Mesendoderm (in vitro differentiated cells): ENCODE measurements at regions not wholly inside any gene's neighbourhood (a gene's known extent, or its start where the extent isn't known, plus 50 kb on each side); places are given as distances from the start of the nearest gene placed in this dataset.

Source experiments
- DNase-seq: peaks from one replicate; pipeline ENCODE4 v3.0.0; 2013
- H2AK5ac ChIP-seq: 2 replicates; pipeline ENCODE4 v1.6.1; 2013; ENCODE audit warnings: low read length, inconsistent platforms
- H2BK120ac ChIP-seq: 2 replicates; pipeline ENCODE4 v1.6.1; 2013; ENCODE audit warnings: low read depth, mild to moderate bottlenecking, low read length, moderate library complexity, mixed read lengths
- H2BK15ac ChIP-seq: replicated peaks from 2 replicates; pipeline ENCODE4 v1.6.1; 2013; ENCODE audit warnings: low read depth, mild to moderate bottlenecking, moderate library complexity
- H2BK5ac ChIP-seq: 2 replicates; pipeline ENCODE4 v1.6.1; 2013; ENCODE audit warnings: low read length, inconsistent platforms
- H3K18ac ChIP-seq: 2 replicates; pipeline ENCODE4 v1.6.1; 2013; ENCODE audit warnings: mild to moderate bottlenecking, low read length, mixed read lengths
- H3K23ac ChIP-seq: one replicate; pipeline ENCODE4 v1.6.1; 2013; ENCODE audit warnings: low read length
- H3K27ac ChIP-seq: 2 replicates; pipeline ENCODE4 v1.5.1; 2013; ENCODE audit warnings: low read depth, mild to moderate bottlenecking, inconsistent platforms, low read length, moderate library complexity
- H3K27me3 ChIP-seq: 2 replicates; pipeline ENCODE4 v1.6.1; 2013; ENCODE audit warnings: low read length, control low read depth, mild to moderate bottlenecking, inconsistent platforms; ENCODE audit not compliant: insufficient read depth, poor library complexity
- H3K36me3 ChIP-seq: 2 replicates; pipeline ENCODE4 v1.6.1; 2013; ENCODE audit warnings: low read length, inconsistent platforms; ENCODE audit not compliant: control insufficient read depth, insufficient read depth
- H3K4ac ChIP-seq: one replicate; pipeline ENCODE4 v1.6.1; 2013; ENCODE audit warnings: low read depth, mild to moderate bottlenecking, low read length, moderate library complexity
- H3K4me1 ChIP-seq: 2 replicates; pipeline ENCODE4 v1.6.1; 2013; ENCODE audit warnings: low read depth, low read length, inconsistent platforms; ENCODE audit not compliant: control insufficient read depth
- H3K4me2 ChIP-seq: 2 replicates; pipeline ENCODE4 v1.6.1; 2013; ENCODE audit warnings: low read length
- H3K4me3 ChIP-seq: 2 replicates; pipeline ENCODE4 v1.5.1; 2013; ENCODE audit warnings: mild to moderate bottlenecking, low read length
- H3K56ac ChIP-seq: one replicate; pipeline ENCODE4 v1.6.1; 2013; ENCODE audit warnings: low read length
- H3K79me1 ChIP-seq: 2 replicates; pipeline ENCODE4 v1.6.1; 2013; ENCODE audit warnings: low read length, inconsistent platforms
- H3K79me2 ChIP-seq: 2 replicates; pipeline ENCODE4 v1.6.1; 2013; ENCODE audit warnings: mild to moderate bottlenecking, low read length; ENCODE audit not compliant: control insufficient read depth, insufficient read depth
- H3K9ac ChIP-seq: 2 replicates; pipeline ENCODE4 v1.6.1; 2013; ENCODE audit warnings: low read length, inconsistent platforms
- H4K5ac ChIP-seq: one replicate; pipeline ENCODE4 v1.6.1; 2013; ENCODE audit warnings: low read length
- H4K8ac ChIP-seq: one replicate; pipeline ENCODE4 v1.6.1; 2013; ENCODE audit warnings: low read depth, mild to moderate bottlenecking, control low read depth, low read length, moderate library complexity
- WGBS: extraction: QIAGEN DNeasy Blood & Tissue Kit; methylation state at CpG from one replicate; pipeline ENCODE4 v1.1.7; 2013; ENCODE audit warnings: low lambda C conversion rate, missing lambda C conversion rate; ENCODE audit not compliant: insufficient coverage; ENCODE audit errors: extremely low coverage; 5-methylcytosine and 5-hydroxymethylcytosine counted together

- no peak overlapping the region for H3K4me3 ChIP-seq
- no peaks in the 10 kb centered on the region for H3K79me2 ChIP-seq
- H3K36me3 ChIP-seq = no peaks in the 10 kb centered on the region
- no peak overlapping the region for H3K4me2 ChIP-seq
- no peaks in the 10 kb centered on the region for H3K27me3 ChIP-seq
- no peak overlapping the region for H4K5ac ChIP-seq
- no peak overlapping the region for H3K27ac ChIP-seq
- WGBS = no CpG with 5 or more reads among the region's 1 CpG
- no peak overlapping the region for H3K9ac ChIP-seq
- H3K4me1 ChIP-seq = peaks cover 12% of the 10 kb centered on the region
- H3K56ac ChIP-seq = no peak overlapping the region
- no peak overlapping the region for H2BK15ac ChIP-seq
- no peak overlapping the region for H2AK5ac ChIP-seq
- H2BK5ac ChIP-seq = no peak overlapping the region
- no peak overlapping the region for H2BK120ac ChIP-seq
- H3K18ac ChIP-seq = peak overlapping the region; percentile 84
- H3K23ac ChIP-seq = no peak overlapping the region
- DNase-seq = peak; percentile 56
- H4K8ac ChIP-seq = no peak overlapping the region
- no peaks in the 10 kb centered on the region for H3K79me1 ChIP-seq
- peak overlapping the region; percentile 55 for H3K4ac ChIP-seq
Measured at GRCh38 chr5:167564275-167564674, 727.2 kb upstream of the WWC1 start.

DNA sequence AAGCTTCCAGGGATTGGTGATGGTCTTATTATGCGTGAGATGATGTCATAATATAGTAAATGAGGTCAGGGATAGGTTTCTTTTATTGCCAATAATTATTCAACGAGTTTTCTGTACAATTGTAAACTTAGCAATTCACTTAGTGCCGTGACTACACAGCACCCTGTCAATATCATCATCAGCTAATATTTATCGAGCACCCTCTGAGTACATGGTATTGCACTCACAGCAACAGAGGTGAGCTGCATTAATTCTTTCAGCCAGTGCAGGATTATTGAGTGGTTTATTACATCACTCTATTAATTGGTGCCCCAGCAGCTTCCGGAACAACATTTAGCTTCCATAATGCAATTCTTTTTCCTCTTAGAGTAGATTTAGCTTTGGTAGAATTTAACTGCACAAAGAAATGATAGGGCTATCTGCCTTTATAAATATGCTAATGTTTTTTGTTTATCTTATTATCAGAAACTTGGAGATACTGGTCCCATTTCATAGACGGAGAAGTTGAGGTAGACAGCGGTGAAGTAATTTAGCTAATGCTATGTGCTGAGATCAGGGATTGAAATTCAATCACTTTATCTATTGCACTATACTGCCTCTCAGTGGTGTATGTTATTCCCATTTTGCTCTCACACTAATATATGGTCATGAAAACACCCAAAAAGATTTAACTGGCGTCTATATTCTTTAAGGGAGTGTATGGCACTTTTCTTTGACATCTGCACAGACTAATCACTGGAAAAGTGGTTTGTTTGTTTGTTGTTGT, 726.1 kb upstream of the WWC1 start:
- WGBS = no CpG with 5 or more reads among the region's 8 CpGs
- no peak overlapping the region for H4K8ac ChIP-seq

GRCh38 chr5:167570431-167570830, 721.0 kb upstream of the WWC1 start:
- Histone ChIP-seq H3K4me1 (peaks cover 5% of the 10 kb centered on the region), H2AK5ac (no peak overlapping the region), H3K36me3 (no peaks in the 10 kb centered on the region), H3K27me3 (no peaks in the 10 kb centered on the region), H3K9ac (no peak overlapping the region), H3K27ac (no peak overlapping the region), H2BK15ac (no peak overlapping the region), H3K56ac (no peak overlapping the region), H3K23ac (no peak overlapping the region), H3K79me2 (no peaks in the 10 kb centered on the region), H2BK120ac (no peak overlapping the region), H3K4me2 (no peak overlapping the region), H2BK5ac (no peak overlapping the region), H3K18ac (no peak overlapping the region), H4K5ac (no peak overlapping the region), H4K8ac (no peak overlapping the region), H3K4me3 (no peak overlapping the region), H3K4ac (no peak overlapping the region), H3K79me1 (no peaks in the 10 kb centered on the region)
- DNase-seq = peak; percentile 79
- no CpG with 5 or more reads among the region's 5 CpGs for WGBS

More for the DNA sequence above, 726.1 kb upstream of the WWC1 start:
- Histone ChIP-seq H2BK5ac (no peak overlapping the region), H3K9ac (no peak overlapping the region), H3K27me3 (no peaks in the 10 kb centered on the region), H3K36me3 (no peaks in the 10 kb centered on the region), H3K79me2 (no peaks in the 10 kb centered on the region), H3K4ac (no peak overlapping the region), H3K23ac (no peak overlapping the region), H3K56ac (no peak overlapping the region), H3K79me1 (no peaks in the 10 kb centered on the region), H3K4me3 (no peak overlapping the region), H3K4me2 (no peak overlapping the region), H2BK15ac (no peak overlapping the region), H3K18ac (no peak overlapping the region), H2BK120ac (no peak overlapping the region), H4K5ac (no peak overlapping the region), H2AK5ac (no peak overlapping the region), H3K4me1 (peaks cover 12% of the 10 kb centered on the region), H3K27ac (no peak overlapping the region)
- DNase-seq = peak; percentile 64

GRCh38 chr5:167571824-167572223, 719.6 kb upstream of the WWC1 start:
- Histone ChIP-seq H3K4ac (peak overlapping the region; percentile 36), H3K36me3 (no peaks in the 10 kb centered on the region), H3K27ac (no peak overlapping the region), H2BK5ac (no peak overlapping the region), H4K5ac (no peak overlapping the region), H2AK5ac (no peak overlapping the region), H3K4me2 (no peak overlapping the region), H3K27me3 (no peaks in the 10 kb centered on the region), H3K4me3 (no peak overlapping the region), H3K56ac (no peak overlapping the region), H3K9ac (no peak overlapping the region), H4K8ac (no peak overlapping the region), H2BK15ac (no peak overlapping the region), H2BK120ac (no peak overlapping the region), H3K79me1 (no peaks in the 10 kb centered on the region), H3K23ac (no peak overlapping the region), H3K18ac (peak overlapping the region; percentile 76), H3K4me1 (peaks cover 5% of the 10 kb centered on the region), H3K79me2 (no peaks in the 10 kb centered on the region)
- no peak for DNase-seq
- no CpG with 5 or more reads among the region's 3 CpGs for WGBS

DNA sequence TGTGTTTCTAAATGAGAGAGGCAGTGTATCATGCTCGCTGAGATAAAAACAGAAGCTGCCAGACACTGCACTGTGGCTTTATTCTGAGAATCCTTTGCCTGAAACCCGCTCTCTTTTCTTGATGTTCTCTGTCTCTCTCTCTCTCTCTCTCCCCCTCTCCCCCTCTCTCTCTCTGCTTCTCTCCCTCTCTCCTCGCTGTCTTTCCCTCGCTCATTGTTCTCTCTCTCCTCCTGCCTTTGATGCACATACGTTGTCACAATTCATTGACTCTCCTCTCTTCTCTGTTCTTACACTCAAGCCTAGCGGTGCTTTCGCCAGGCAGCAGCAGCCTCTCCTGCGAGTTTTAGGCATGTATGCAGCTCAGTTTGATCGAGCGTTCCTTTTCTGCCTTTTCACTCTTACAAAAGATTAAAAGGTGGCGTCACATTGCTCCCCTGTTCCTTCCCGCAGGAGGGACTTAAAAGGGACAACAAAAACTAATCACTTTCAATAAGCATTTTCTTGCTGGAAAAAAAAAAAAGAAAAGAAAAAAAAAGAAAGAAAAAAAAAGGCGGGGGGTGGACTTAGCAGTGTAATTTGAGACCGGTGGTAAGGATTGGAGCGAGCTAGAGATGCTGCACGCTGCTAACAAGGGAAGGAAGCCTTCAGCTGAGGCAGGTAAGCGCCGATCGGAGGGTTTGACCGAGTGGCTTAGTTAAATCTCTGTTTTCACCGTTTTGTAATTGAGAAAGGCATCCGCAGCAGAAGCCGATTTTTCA, 717.9 kb upstream of the WWC1 start:
- Histone ChIP-seq H3K4me1 (peaks cover 12% of the 10 kb centered on the region), H2AK5ac (no peak overlapping the region), H3K79me1 (no peaks in the 10 kb centered on the region), H4K5ac (no peak overlapping the region), H3K18ac (no peak overlapping the region), H3K4me2 (peak overlapping the region; percentile 12), H2BK5ac (peak overlapping the region; percentile 14), H2BK15ac (no peak overlapping the region), H4K8ac (no peak overlapping the region), H3K4me3 (peak overlapping the region; percentile 4), H2BK120ac (no peak overlapping the region), H3K36me3 (no peaks in the 10 kb centered on the region), H3K27ac (peak overlapping the region; percentile 45), H3K27me3 (no peaks in the 10 kb centered on the region), H3K56ac (peak overlapping the region; percentile 79), H3K23ac (no peak overlapping the region), H3K9ac (peak overlapping the region; percentile 61), H3K4ac (no peak overlapping the region), H3K79me2 (no peaks in the 10 kb centered on the region)
- WGBS = no CpG with 5 or more reads among the region's 23 CpGs
- DNase-seq = peak; percentile 95
